Endothelial cell of umbilical vein (primary cell): ENCODE measurements at regions not wholly inside any gene's neighbourhood (a gene's known extent, or its start where the extent isn't known, plus 50 kb on each side); places are given as distances from the start of the nearest gene placed in this dataset.

Experiments
- BruUV-seq: library from RNA; stranded (reverse); fragments of 400-500 nt; replicated peaks from 2 replicates; lab custom pipeline; 2021; lab: Mats Ljungman, UMichigan
- CTCF ChIA-PET: fragments of 300-600, 350-600 bp; sonication (Branson Sonifier 250); formaldehyde crosslinking; loops from one replicate; lab custom pipeline; 2021; ENCODE audit warnings: antibody characterized with exemption, inconsistent platforms; lab: Charles Lee
- POLR2A ChIA-PET: fragments of 300-600, 350-600 bp; sonication (Branson Sonifier 250); formaldehyde crosslinking; loops from one replicate; lab custom pipeline; 2021; ENCODE audit warnings: antibody characterized with exemption, inconsistent platforms; lab: Charles Lee
- DNase-seq: peaks from one replicate; pipeline ENCODE4 v3.0.0-alpha.2; 2011; ENCODE audit warnings: low read depth, low spot score
- FAIRE-seq: peaks from 2 replicates; lab custom pipeline; 2011; peaks lifted over from hg19 to GRCh38; lab: Jason Lieb, UNC
- H2AFZ ChIP-seq: 2 replicates; pipeline ENCODE4 v1.6.0; 2012; ENCODE audit warnings: low read depth, low read length, control low read depth, inconsistent platforms
- H3K27ac ChIP-seq: 2 replicates; pipeline ENCODE4 v1.5.1; 2011; ENCODE audit warnings: low read depth, mild to moderate bottlenecking, control low read depth, low read length, moderate library complexity; ENCODE audit not compliant: insufficient read depth
- H3K27me3 ChIP-seq, 2 experiments: 2 replicates each; pipeline versions ENCODE4 v1.6.0 to v1.6.1; 2011; ENCODE audit warnings: low read length in 2 of 2, mixed read lengths in 1 of 2; ENCODE audit not compliant: control insufficient read depth in 2 of 2, insufficient read depth in 2 of 2
- H3K36me3 ChIP-seq, 2 experiments: 2 replicates in 1 of 2; 3 replicates in 1 of 2; pipeline ENCODE4 v1.5.1; 2011; ENCODE audit warnings: low read length in 2 of 2, mild to moderate bottlenecking in 1 of 2, moderate library complexity in 1 of 2; ENCODE audit not compliant: control insufficient read depth in 2 of 2, insufficient read depth in 2 of 2; ENCODE audit errors: extremely low read depth in 1 of 2
- H3K4me1 ChIP-seq: 3 replicates; pipeline ENCODE4 v1.5.1; 2011; ENCODE audit warnings: mild to moderate bottlenecking, low read length; ENCODE audit not compliant: control insufficient read depth, insufficient read depth; ENCODE audit errors: extremely low read depth
- H3K4me2 ChIP-seq: 2 replicates; pipeline ENCODE4 v1.6.1; 2011; ENCODE audit warnings: low read length, control low read depth, mixed read lengths; ENCODE audit not compliant: insufficient read depth
- H3K4me3 ChIP-seq, 3 experiments: fragments of 200-600 bp in 1 of 3; sonication (generic), shearing (Covaris generic) in 1 of 3; replicated peaks in 1 of 3; 2 replicates each; pipeline ENCODE4 v1.5.1; 2011 to 2016; ENCODE audit warnings: control low read depth in 3 of 3, low read length in 3 of 3, mild to moderate bottlenecking in 2 of 3, inconsistent platforms in 1 of 3, low read depth in 1 of 3, moderate library complexity in 1 of 3; ENCODE audit not compliant: insufficient read depth in 1 of 3
- H3K79me2 ChIP-seq: 2 replicates; pipeline ENCODE4 v1.6.0; 2012; ENCODE audit warnings: low read length, inconsistent platforms; ENCODE audit not compliant: control insufficient read depth, insufficient read depth
- H3K9ac ChIP-seq: replicated peaks from 2 replicates; pipeline ENCODE3; 2011; ENCODE audit warnings: low read length, control low read depth; ENCODE audit not compliant: insufficient read depth; ENCODE audit errors: extremely low read depth
- H3K9me1 ChIP-seq: replicated peaks from 3 replicates; pipeline ENCODE4 v1.6.0; 2011; ENCODE audit warnings: mild to moderate bottlenecking, low read length; ENCODE audit not compliant: control insufficient read depth, insufficient read depth; ENCODE audit errors: extremely low read depth
- H3K9me3 ChIP-seq: replicated peaks from 2 replicates; pipeline ENCODE4 v1.5.1; 2012; ENCODE audit warnings: low read length, inconsistent platforms; ENCODE audit not compliant: control insufficient read depth, insufficient read depth
- H4K20me1 ChIP-seq: replicated peaks from 2 replicates; pipeline ENCODE3; 2011; ENCODE audit warnings: mild to moderate bottlenecking, low read length; ENCODE audit not compliant: control insufficient read depth, insufficient read depth; ENCODE audit errors: extremely low read depth
- EZH2 ChIP-seq: IDR thresholded peaks from 2 replicates; pipeline ENCODE4 v1.6.1; 2012; ENCODE audit warnings: borderline replicate concordance, low read depth, mild to moderate bottlenecking, moderate library complexity, low read length, inconsistent platforms; ENCODE audit not compliant: severe bottlenecking
- FOS ChIP-seq: IDR thresholded peaks from 2 replicates; pipeline ENCODE4 v1.6.1; 2011; ENCODE audit warnings: mild to moderate bottlenecking, low read length, moderate library complexity, borderline replicate concordance; ENCODE audit not compliant: insufficient read depth
- GATA2 ChIP-seq: IDR thresholded peaks from 2 replicates; pipeline ENCODE4 v1.7.0; 2011; ENCODE audit warnings: low read depth, mild to moderate bottlenecking, moderate library complexity, mixed read lengths, low read length; ENCODE audit not compliant: insufficient read length, insufficient read depth
- JUN ChIP-seq: IDR thresholded peaks from 2 replicates; pipeline ENCODE4 v1.6.1; 2011; ENCODE audit warnings: borderline replicate concordance, low read depth; ENCODE audit not compliant: insufficient read length, insufficient read depth
- MYC ChIP-seq: IDR thresholded peaks from one replicate; pipeline ENCODE4 v1.6.1; 2011; ENCODE audit warnings: mild to moderate bottlenecking, low read depth, low read length
- POLR2A ChIP-seq: IDR thresholded peaks from 2 replicates; pipeline ENCODE4 v1.6.1; 2012; ENCODE audit warnings: low read depth, mild to moderate bottlenecking, control low read depth, low read length
- POLR2AphosphoS5 ChIP-seq: IDR thresholded peaks from 2 replicates; pipeline ENCODE4 v1.6.1; 2012; ENCODE audit warnings: low read depth, mild to moderate bottlenecking, control low read depth, low read length, moderate library complexity; ENCODE audit not compliant: insufficient read depth
- dilution Hi-C: fragments of 300-500 bp; cut with MboI; formaldehyde crosslinking; loops from one replicate; pipeline ENCODE4 v1.15.0; 2019; ENCODE audit warnings: low sequenced_read_pairs; ENCODE audit not compliant: extremely low pct_ligation_motif_present
- intact Hi-C: fragments of 100-400 bp; cut with micrococcal nuclease; formaldehyde crosslinking; loops from one replicate; pipeline ENCODE4 v1.10.0; 2022
- TF ChIP-seq, protein P1 (sequence below): IDR thresholded peaks from 2 replicates; pipeline ENCODE4 v1.6.1; 2011; ENCODE audit not compliant: insufficient read depth, insufficient read length
- TF ChIP-seq, protein P2 (sequence below), 2 donors: IDR thresholded peaks; 1 replicate in 1 of 2; 2 replicates in 1 of 2; pipeline ENCODE4 v1.5.1; 2011; ENCODE audit warnings: low read length in 2 of 2, mild to moderate bottlenecking in 2 of 2, moderate library complexity in 2 of 2, control low read depth in 1 of 2, inconsistent platforms in 1 of 2, low read depth in 1 of 2; ENCODE audit not compliant: insufficient read depth in 1 of 2; ENCODE audit errors: extremely low read depth in 1 of 2

DNA sequence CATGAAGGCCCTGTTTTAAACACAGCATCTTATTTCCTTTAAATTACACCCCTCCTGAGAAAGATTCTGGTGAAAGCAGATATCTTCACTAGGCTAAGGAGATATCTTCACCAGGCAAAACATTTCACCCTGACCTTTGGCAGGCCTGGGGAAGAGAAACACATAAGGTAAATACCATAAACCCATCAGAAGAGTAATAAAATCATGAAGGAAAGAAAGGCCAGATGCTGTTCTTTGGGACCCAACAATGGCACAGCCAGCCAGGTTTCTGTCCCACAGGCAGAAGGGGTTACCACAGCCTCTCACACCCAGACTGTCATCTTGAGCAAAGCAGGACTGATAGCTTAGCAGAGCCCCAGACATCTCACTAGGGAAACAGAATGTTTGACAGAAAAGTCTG, 125.4 kb downstream of the CCDC34 start:
- Histone ChIP-seq H3K4me3 (no peak overlapping the region), H3K27me3 (peaks cover 22 to 27% of the 10 kb centered on the region in 2 experiments), H3K4me2 (no peak overlapping the region), H3K9ac (no peak overlapping the region), H4K20me1 (no peaks in the 10 kb centered on the region), H3K27ac (no peak overlapping the region), H3K9me1 (no peaks in the 10 kb centered on the region), H3K4me1 (no peaks in the 10 kb centered on the region), H2AFZ (no peak overlapping the region), H3K36me3 (no peaks in the 10 kb centered on the region), H3K79me2 (no peaks in the 10 kb centered on the region), H3K9me3 (no peaks in the 10 kb centered on the region)
- intact Hi-C loops (no loop called here), dilution Hi-C loops (no loop called here)
- no TSS peak for BruUV-seq
- TF ChIP-seq FOS (no peak), POLR2AphosphoS5 (no peak), MYC (no peak), POLR2A (no peak), GATA2 (no peak), JUN (no peak), EZH2 (no peak)
- TF ChIP-seq, protein P1, sequence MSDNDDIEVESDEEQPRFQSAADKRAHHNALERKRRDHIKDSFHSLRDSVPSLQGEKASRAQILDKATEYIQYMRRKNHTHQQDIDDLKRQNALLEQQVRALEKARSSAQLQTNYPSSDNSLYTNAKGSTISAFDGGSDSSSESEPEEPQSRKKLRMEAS, result no peak
- TF ChIP-seq, protein P2, sequence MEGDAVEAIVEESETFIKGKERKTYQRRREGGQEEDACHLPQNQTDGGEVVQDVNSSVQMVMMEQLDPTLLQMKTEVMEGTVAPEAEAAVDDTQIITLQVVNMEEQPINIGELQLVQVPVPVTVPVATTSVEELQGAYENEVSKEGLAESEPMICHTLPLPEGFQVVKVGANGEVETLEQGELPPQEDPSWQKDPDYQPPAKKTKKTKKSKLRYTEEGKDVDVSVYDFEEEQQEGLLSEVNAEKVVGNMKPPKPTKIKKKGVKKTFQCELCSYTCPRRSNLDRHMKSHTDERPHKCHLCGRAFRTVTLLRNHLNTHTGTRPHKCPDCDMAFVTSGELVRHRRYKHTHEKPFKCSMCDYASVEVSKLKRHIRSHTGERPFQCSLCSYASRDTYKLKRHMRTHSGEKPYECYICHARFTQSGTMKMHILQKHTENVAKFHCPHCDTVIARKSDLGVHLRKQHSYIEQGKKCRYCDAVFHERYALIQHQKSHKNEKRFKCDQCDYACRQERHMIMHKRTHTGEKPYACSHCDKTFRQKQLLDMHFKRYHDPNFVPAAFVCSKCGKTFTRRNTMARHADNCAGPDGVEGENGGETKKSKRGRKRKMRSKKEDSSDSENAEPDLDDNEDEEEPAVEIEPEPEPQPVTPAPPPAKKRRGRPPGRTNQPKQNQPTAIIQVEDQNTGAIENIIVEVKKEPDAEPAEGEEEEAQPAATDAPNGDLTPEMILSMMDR (IDR thresholded peaks at IDR 0.05; ENCODE audit: extremely low read depth in 1 of 2, insufficient read depth in 1 of 2, low read depth in 1 of 2, low read length in 2 of 2), result no peak
- ChIA-PET POLR2A (no interaction called here), CTCF (no interaction called here)
- DNase-seq (no peak), FAIRE-seq (no peak)
